A549 (cell line): ENCODE measurements at regions not wholly inside any gene's neighbourhood (a gene's known extent, or its start where the extent isn't known, plus 50 kb on each side); places are given as distances from the start of the nearest gene placed in this dataset.

Experiments used
- ATAC-seq, 2 experiments: fragments of 200-7000 bp in 1 of 2; fragments of >200 bp in 1 of 2; cut with Nextera tagmentation in 1 of 2; cut with Tn5 transposase in 1 of 2; 3 replicates each; pipeline versions ENCODE4 v1.8.0 to v1.9.1; 2018 to 2020; ENCODE audit warnings: mild to moderate bottlenecking in 1 of 2, moderate library complexity in 1 of 2
- CTCF ChIA-PET: fragments of 300-600 bp; sonication (Branson Sonifier 250); formaldehyde crosslinking; extraction: SDS; loops from one replicate; lab custom pipeline; 2021; ENCODE audit warnings: antibody characterized with exemption, inconsistent platforms; lab: Yijun Ruan, JAX
- POLR2A ChIA-PET: fragments of 350-600 bp; formaldehyde crosslinking; extraction: SDS; loops from one replicate; lab custom pipeline; 2021; ENCODE audit warnings: antibody characterized with exemption, inconsistent platforms; lab: Yijun Ruan, JAX
- DNase-seq, 2 experiments: peaks; one replicate each; pipeline versions ENCODE4 v3.0.0 to v3.0.0-alpha.2; 2011 to 2016; ENCODE audit warnings: low read depth in 1 of 2, low spot score in 1 of 2
- FAIRE-seq: peaks from 2 replicates; lab custom pipeline; 2011; peaks lifted over from hg19 to GRCh38; lab: Jason Lieb, UNC
- H3K27ac ChIP-seq, 2 experiments: fragments of >200 bp; sonication (Bioruptor Twin); formaldehyde crosslinking; 3 replicates each; pipeline ENCODE4 v1.5.1; 2016 to 2017
- H3K4me1 ChIP-seq: fragments of >200 bp; sonication (Bioruptor Twin); formaldehyde crosslinking; 3 replicates; pipeline ENCODE4 v1.6.1; 2016
- H3K4me2 ChIP-seq: fragments of >200 bp; sonication (Bioruptor Twin); formaldehyde crosslinking; 3 replicates; pipeline ENCODE4 v1.6.1; 2016
- H3K4me3 ChIP-seq: fragments of >200 bp; sonication (Bioruptor Twin); formaldehyde crosslinking; 3 replicates; pipeline ENCODE4 v1.5.1; 2016
- H3K9me3 ChIP-seq: fragments of >200 bp; sonication (Bioruptor Twin); formaldehyde crosslinking; 3 replicates; pipeline ENCODE4 v1.6.1; 2016
- BCL3 ChIP-seq: fragments of >200 bp; sonication (Bioruptor Twin); formaldehyde crosslinking; IDR thresholded peaks from 3 replicates; pipeline ENCODE4 v1.6.1; 2016
- CBX2 ChIP-seq: fragments of 200-600 bp; sonication (generic); IDR thresholded peaks from 2 replicates; pipeline ENCODE4 v1.6.1; 2016; ENCODE audit warnings: low read depth, mild to moderate bottlenecking, borderline replicate concordance
- CHD2 ChIP-seq: fragments of 150-350 bp; IDR thresholded peaks from 2 replicates; pipeline ENCODE4 v1.6.1; 2014; ENCODE audit warnings: low read length; ENCODE audit not compliant: partially characterized antibody
- CHD4 ChIP-seq: fragments of 200-600 bp; sonication (generic); IDR thresholded peaks from 2 replicates; pipeline ENCODE4 v1.6.1; 2016; ENCODE audit warnings: antibody characterized with exemption, mild to moderate bottlenecking, borderline replicate concordance
- CTCF ChIP-seq: fragments of >200 bp; sonication (Bioruptor Twin); formaldehyde crosslinking; IDR thresholded peaks from 3 replicates; pipeline ENCODE4 v1.5.1; 2016
- EHMT2 ChIP-seq: fragments of 200-600 bp; sonication (generic); IDR thresholded peaks from 2 replicates; pipeline ENCODE4 v1.6.1; 2016; ENCODE audit warnings: antibody characterized with exemption, low read depth, mild to moderate bottlenecking, moderate library complexity
- ELK1 ChIP-seq: fragments of 150-350 bp; IDR thresholded peaks from 2 replicates; pipeline ENCODE4 v1.6.1; 2014; ENCODE audit warnings: low read depth, mild to moderate bottlenecking, low read length
- EP300 ChIP-seq, 2 experiments: fragments of >200 bp; sonication (Bioruptor Twin); formaldehyde crosslinking; IDR thresholded peaks; 2 replicates in 1 of 2; 3 replicates in 1 of 2; pipeline ENCODE4 v1.6.1; 2016 to 2017
- HDAC2 ChIP-seq: fragments of 200-600 bp; sonication (generic); IDR thresholded peaks from 2 replicates; pipeline ENCODE4 v1.6.1; 2016
- HES2 ChIP-seq: fragments of >200 bp; sonication (Bioruptor Twin); formaldehyde crosslinking; IDR thresholded peaks from 2 replicates; pipeline ENCODE4 v1.6.1; 2016
- HMGXB4 ChIP-seq: fragments of 250-450 bp; sonication (Bioruptor Pico); IDR thresholded peaks from 2 replicates; pipeline ENCODE4 v1.5.0; 2021; ENCODE audit warnings: mild to moderate bottlenecking, moderate library complexity, borderline replicate concordance
- HOXB13 ChIP-seq: fragments of 250-450 bp; sonication (Bioruptor Pico); IDR thresholded peaks from 2 replicates; pipeline ENCODE4 v1.5.0; 2020; ENCODE audit warnings: low read depth, mild to moderate bottlenecking, moderate library complexity
- MAFK ChIP-seq: fragments of 450-650 bp; IDR thresholded peaks from 2 replicates; pipeline ENCODE4 v1.6.1; 2014; ENCODE audit not compliant: partially characterized antibody
- MAX ChIP-seq: IDR thresholded peaks from 2 replicates; pipeline ENCODE4 v1.6.1; 2012
- NFE2L2 ChIP-seq: fragments of 150-350 bp; conservative IDR thresholded peaks from 2 replicates; pipeline ENCODE4 v1.6.1; 2014; ENCODE audit warnings: low read length
- NR3C1 ChIP-seq: fragments of >200 bp; sonication (Bioruptor Twin); formaldehyde crosslinking; IDR thresholded peaks from 3 replicates; pipeline ENCODE4 v1.6.1; 2017
- PHF8 ChIP-seq: fragments of 200-600 bp; sonication (generic); IDR thresholded peaks from 2 replicates; pipeline ENCODE4 v1.6.1; 2016; ENCODE audit warnings: low read depth, mild to moderate bottlenecking, antibody characterized with exemption, moderate library complexity, borderline replicate concordance
- POLR2A ChIP-seq: IDR thresholded peaks from 2 replicates; pipeline ENCODE4 v1.6.1; 2012; ENCODE audit warnings: mild to moderate bottlenecking, low read length
- RARB ChIP-seq: fragments of 250-450 bp; sonication (Bioruptor Pico); IDR thresholded peaks from 2 replicates; pipeline ENCODE4 v1.8.0; 2021; ENCODE audit warnings: mild to moderate bottlenecking, moderate library complexity
- RCOR1 ChIP-seq: fragments of 150-350 bp; IDR thresholded peaks from 2 replicates; pipeline ENCODE4 v1.6.1; 2014; ENCODE audit warnings: antibody characterized with exemption, low read length, low read depth
- RFX5 ChIP-seq: fragments of 450-650 bp; IDR thresholded peaks from 2 replicates; pipeline ENCODE4 v1.7.1; 2014; ENCODE audit warnings: antibody characterized with exemption, mild to moderate bottlenecking, moderate library complexity
- RNF2 ChIP-seq: fragments of 200-600 bp; sonication (generic); IDR thresholded peaks from 2 replicates; pipeline ENCODE4 v1.6.1; 2016; ENCODE audit warnings: low read depth, mild to moderate bottlenecking, antibody characterized with exemption, moderate library complexity, borderline replicate concordance
- SMC3 ChIP-seq: fragments of >200 bp; sonication (Bioruptor Twin); formaldehyde crosslinking; IDR thresholded peaks from 3 replicates; pipeline ENCODE4 v1.6.1; 2018; ENCODE audit warnings: inconsistent platforms
- TP53 ChIP-seq: fragments of 250-450 bp; sonication (Bioruptor Pico); IDR thresholded peaks from 2 replicates; pipeline ENCODE4 v1.5.0; 2021; ENCODE audit warnings: mild to moderate bottlenecking, moderate library complexity
- USF2 ChIP-seq: fragments of 450-650 bp; IDR thresholded peaks from 2 replicates; pipeline ENCODE4 v1.6.1; 2014; ENCODE audit warnings: antibody characterized with exemption
- ZC3H11A ChIP-seq: fragments of 450-650 bp; IDR thresholded peaks from 2 replicates; pipeline ENCODE4 v1.6.1; 2014; ENCODE audit warnings: antibody characterized with exemption, mild to moderate bottlenecking
- ZSCAN20 ChIP-seq: fragments of 250-450 bp; sonication (Bioruptor Pico); IDR thresholded peaks from 2 replicates; pipeline ENCODE4 v1.8.0; 2022; ENCODE audit warnings: mild to moderate bottlenecking, moderate library complexity
- WGBS: methylation state at CpG from one replicate; pipeline ENCODE4 v1.1.6; 2017; ENCODE audit errors: missing lambda C conversion rate; 5-methylcytosine and 5-hydroxymethylcytosine counted together

- 82% methylated on average over 30 of the region's 35 CpGs for WGBS
- H3K27ac ChIP-seq, result no peak overlapping the region
- H3K9me3 ChIP-seq, result no peaks in the 10 kb centered on the region
- DNase-seq, result no peak
- FAIRE-seq, result no peak
- H3K4me1 ChIP-seq, result no peaks in the 10 kb centered on the region
- POLR2A ChIA-PET, result no interaction called here
- CTCF ChIA-PET, result no interaction called here
- no peak for ATAC-seq
- TF ChIP-seq CHD4, result no peak
- TF ChIP-seq HES2, result no peak
- TF ChIP-seq EP300 (IDR thresholded peaks at IDR 0.05), result no peak
- TF ChIP-seq CTCF, result no peak
- TF ChIP-seq ZSCAN20 (CRISPR knock-in tag), result no peak
- TF ChIP-seq CHD2, result no peak
- no peak overlapping the region for H3K4me3 ChIP-seq
- H3K4me2 ChIP-seq, result no peak overlapping the region
These were observed 958.9 kb downstream of the RPA4 start for GRCh38 chrX:97842468-97843199.

GRCh38 chrX:97843200-97843811 is 959.6 kb downstream of the RPA4 start:
- ChIA-PET CTCF (no interaction called here), POLR2A (no interaction called here)
- Histone ChIP-seq H3K9me3 (no peaks in the 10 kb centered on the region), H3K4me3 (no peak overlapping the region), H3K4me1 (no peaks in the 10 kb centered on the region), H3K4me2 (no peak overlapping the region), H3K27ac (no peak overlapping the region)
- 65% methylated on average over 24 of the region's 30 CpGs for WGBS
- no peak for FAIRE-seq
- TF ChIP-seq MAFK (no peak), RFX5 (no peak), HES2 (no peak), ZSCAN20 (CRISPR knock-in tag) (no peak), BCL3 (no peak), RNF2 (no peak), CBX2 (no peak), RCOR1 (no peak), POLR2A (no peak), HDAC2 (no peak), NFE2L2 (no peak), USF2 (no peak), SMC3 (no peak), RARB (CRISPR knock-in tag) (no peak), NR3C1 (no peak)
- no peak for ATAC-seq
- DNase-seq, result no peak

GRCh38 chrX:97844161-97844560 is 960.5 kb downstream of the RPA4 start:
- ChIA-PET POLR2A (interaction anchor here (0.6 kb wide), 1 partner anchor 815 kb away, joined by 3 read pairs; no protein-coding TSS in a partner anchor), CTCF (no interaction called here)
- H3K4me2 ChIP-seq, result no peak overlapping the region
- H3K9me3 ChIP-seq, result no peaks in the 10 kb centered on the region
- H3K27ac ChIP-seq, result no peak overlapping the region
- DNase-seq (no peak), FAIRE-seq (no peak), ATAC-seq (no peak)
- H3K4me3 ChIP-seq, result no peak overlapping the region
- TF ChIP-seq PHF8 (no peak), ZC3H11A (no peak), CBX2 (no peak), ELK1 (no peak), HMGXB4 (CRISPR knock-in tag) (no peak), MAX (no peak), MAFK (no peak), EHMT2 (no peak), TP53 (CRISPR knock-in tag) (no peak), HOXB13 (CRISPR knock-in tag) (no peak)
- WGBS, result 60% methylated on average over 18 of the region's 18 CpGs
- H3K4me1 ChIP-seq, result no peaks in the 10 kb centered on the region
